A673 (cell line): ENCODE measurements at regions not wholly inside any gene's neighbourhood (a gene's known extent, or its start where the extent isn't known, plus 50 kb on each side); places are given as distances from the start of the nearest gene placed in this dataset.

Source experiments
- BruUV-seq: library from RNA; stranded (reverse); fragments of 400-500 nt; replicated peaks from 2 replicates; lab custom pipeline; 2021; lab: Mats Ljungman, UMichigan
- CTCF ChIA-PET: fragments of 300-600 bp; sonication (Branson Sonifier 250); formaldehyde crosslinking; loops from one replicate; lab custom pipeline; 2022; ENCODE audit warnings: antibody characterized with exemption; lab: Charles Lee
- POLR2A ChIA-PET: fragments of 300-600 bp; sonication (Branson Sonifier 250); formaldehyde crosslinking; loops from one replicate; lab custom pipeline; 2022; ENCODE audit warnings: antibody characterized with exemption; ENCODE audit not compliant: low non-redundant PET; lab: Charles Lee
- DNase-seq: peaks from one replicate; pipeline ENCODE4 v3.0.0-alpha.2; 2015; ENCODE audit warnings: low spot score
- H3K27ac ChIP-seq: fragments of 200-600 bp; sonication (generic); 2 replicates; pipeline ENCODE4 v1.5.1; 2016; ENCODE audit warnings: mixed run types, low read depth, mild to moderate bottlenecking, mixed read lengths, antibody characterized with exemption, low read length; ENCODE audit not compliant: poor library complexity, severe bottlenecking
- H3K27me3 ChIP-seq: fragments of 200-600 bp; sonication (generic); replicated peaks from 2 replicates; pipeline ENCODE4 v1.6.1; 2017; ENCODE audit warnings: mixed run types, low read depth, mild to moderate bottlenecking, mixed read lengths, antibody characterized with exemption, low read length; ENCODE audit not compliant: insufficient read depth, poor library complexity
- H3K36me3 ChIP-seq: fragments of 200-600 bp; sonication (generic); 2 replicates; pipeline ENCODE4 v1.6.1; 2016; ENCODE audit warnings: mixed run types, mild to moderate bottlenecking, mixed read lengths, antibody characterized with exemption, low read length; ENCODE audit not compliant: insufficient read depth, poor library complexity, severe bottlenecking
- H3K4me1 ChIP-seq: fragments of 200-600 bp; sonication (generic); 2 replicates; pipeline ENCODE4 v1.6.1; 2017; ENCODE audit warnings: mixed run types, mild to moderate bottlenecking, mixed read lengths, antibody characterized with exemption, low read length; ENCODE audit not compliant: insufficient read depth, poor library complexity, severe bottlenecking
- H3K4me3 ChIP-seq: fragments of 200-600 bp; sonication (generic); 2 replicates; pipeline ENCODE4 v1.5.1; 2016; ENCODE audit warnings: low read depth, mixed run types, mild to moderate bottlenecking, mixed read lengths, low read length; ENCODE audit not compliant: poor library complexity, severe bottlenecking
- H3K9me3 ChIP-seq: fragments of 200-600 bp; sonication (generic); 2 replicates; pipeline ENCODE4 v1.6.1; 2016; ENCODE audit warnings: mixed run types, low read depth, mild to moderate bottlenecking, mixed read lengths, antibody characterized with exemption, low read length; ENCODE audit not compliant: poor library complexity, severe bottlenecking
- CTCF ChIP-seq: fragments of 300-800, 200-600 bp; sonication (generic); conservative IDR thresholded peaks from 2 replicates; pipeline ENCODE4 v1.5.1; 2017; ENCODE audit warnings: low read depth, mild to moderate bottlenecking, antibody characterized with exemption, low read length, moderate library complexity, mixed read lengths
- EZH2 ChIP-seq: fragments of 200-600 bp; sonication (generic); IDR thresholded peaks from 2 replicates; pipeline ENCODE4 v1.6.1; 2017; ENCODE audit warnings: borderline replicate concordance, low read depth, mild to moderate bottlenecking, mixed read lengths, antibody characterized with exemption, low read length; ENCODE audit not compliant: poor library complexity, severe bottlenecking
- intact Hi-C: fragments of 100-400 bp; cut with micrococcal nuclease; formaldehyde crosslinking; loops from one replicate; pipeline ENCODE4 v1.10.0; 2022; ENCODE audit not compliant: unreplicated experiment

- no TSS peak for BruUV-seq
- POLR2A ChIA-PET = no interaction called here
Observed at GRCh38 chr15:31830591-31830990, 199.7 kb upstream of the CHRNA7 start.

GRCh38 chr15:31831596-31831995 lies 198.7 kb upstream of the CHRNA7 start:
- BruUV-seq = no TSS peak
- CTCF ChIA-PET = no interaction called here
- no peaks in the 10 kb centered on the region for H3K36me3 ChIP-seq
- no peak for TF ChIP-seq CTCF
- no peaks in the 10 kb centered on the region for H3K27me3 ChIP-seq
- no peak overlapping the region for H3K4me3 ChIP-seq
- H3K9me3 ChIP-seq = peaks cover 6% of the 10 kb centered on the region
- POLR2A ChIA-PET = no interaction called here
- no peaks in the 10 kb centered on the region for H3K4me1 ChIP-seq
- intact Hi-C loops = no loop called here
- DNase-seq = no peak
- H3K27ac ChIP-seq = no peak overlapping the region

More at GRCh38 chr15:31830591-31830990, 199.7 kb upstream of the CHRNA7 start:
- Histone ChIP-seq H3K4me3 (no peak overlapping the region), H3K4me1 (no peaks in the 10 kb centered on the region), H3K27ac (no peak overlapping the region), H3K9me3 (peaks cover 6% of the 10 kb centered on the region), H3K27me3 (no peaks in the 10 kb centered on the region), H3K36me3 (no peaks in the 10 kb centered on the region)
- TF ChIP-seq EZH2 (no peak), CTCF (no peak)
- CTCF ChIA-PET = no interaction called here
- intact Hi-C loops = no loop called here
- no peak for DNase-seq

GRCh38 chr15:31834654-31835053 lies 195.7 kb upstream of the CHRNA7 start:
- Histone ChIP-seq H3K27me3 (no peaks in the 10 kb centered on the region), H3K4me3 (no peak overlapping the region), H3K36me3 (no peaks in the 10 kb centered on the region), H3K27ac (no peak overlapping the region), H3K4me1 (no peaks in the 10 kb centered on the region), H3K9me3 (peaks cover 6% of the 10 kb centered on the region)
- DNase-seq = no peak
- intact Hi-C loops = no loop called here
- no peak for TF ChIP-seq CTCF
- no peak for TF ChIP-seq EZH2
- BruUV-seq = no TSS peak
- ChIA-PET CTCF (no interaction called here), POLR2A (no interaction called here)
